ENCODE measurements at regions not wholly inside any gene's neighbourhood (a gene's known extent, or its start where the extent isn't known, plus 50 kb on each side); places are given as distances from the start of the nearest gene placed in this dataset.

DNA sequence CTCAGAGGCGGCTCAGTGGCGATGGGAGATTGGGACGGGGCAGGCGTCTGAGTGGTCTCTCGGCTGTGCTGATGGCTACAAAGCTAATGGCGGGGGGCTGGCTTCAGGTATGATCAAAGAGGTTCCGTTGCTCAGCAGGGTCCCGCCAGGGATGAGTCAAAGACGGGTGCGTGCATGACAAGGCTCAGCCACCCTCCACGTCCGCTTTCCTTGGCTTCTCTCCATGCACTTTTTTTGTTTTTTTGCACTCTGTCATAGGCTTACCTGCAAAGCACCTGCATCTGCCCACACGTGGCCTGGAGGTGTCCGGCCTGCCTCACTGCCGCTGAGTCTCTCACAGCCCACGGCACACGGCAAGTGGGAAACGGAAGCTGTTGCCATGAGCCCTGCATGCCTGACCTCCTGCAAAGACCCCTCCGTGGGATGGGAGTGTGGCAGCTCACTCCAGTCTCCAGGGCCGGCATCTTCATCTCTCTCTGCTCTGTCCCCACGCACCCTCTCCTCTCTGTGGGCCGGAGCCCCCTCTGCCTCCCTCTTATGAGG, 85.5 kb upstream of the ZNF469 start:
- DNase-seq (ENCODE audit: low spot score) = no peak
- no peak for TF ChIP-seq CTCF (IDR thresholded peaks at IDR 0.05)
- Histone ChIP-seq H3K27ac (peak overlapping the region in 1 of 2 donors; percentile 89), H3K4me3 (no peak overlapping the region)

- DNase-seq (ENCODE audit: low spot score) = peak; percentile 87
Observed at GRCh38 chr16:88298181-88298832, 84.5 kb upstream of the ZNF469 start.

GRCh38 chr16:88298833-88299745, 83.7 kb upstream of the ZNF469 start:
- H3K4me3 ChIP-seq = no peak overlapping the region
- TF ChIP-seq CTCF (IDR thresholded peaks at IDR 0.05) = no peak
- peak overlapping the region; percentile 46 to 89 for H3K27ac ChIP-seq
- no peak for DNase-seq (ENCODE audit: low spot score)

More at GRCh38 chr16:88298181-88298832, 84.5 kb upstream of the ZNF469 start:
- TF ChIP-seq CTCF (IDR thresholded peaks at IDR 0.05) = no peak
- H3K4me3 ChIP-seq = no peak overlapping the region
- H3K27ac ChIP-seq = peak overlapping the region; percentile 46 to 89

GRCh38 chr16:88299751-88300462, 82.9 kb upstream of the ZNF469 start:
- H3K4me3 ChIP-seq = no peak overlapping the region
- peak overlapping the region in 1 of 2 donors; percentile 89 for H3K27ac ChIP-seq
- TF ChIP-seq CTCF (IDR thresholded peaks at IDR 0.05) = no peak
- DNase-seq (ENCODE audit: low spot score) = no peak

DNA sequence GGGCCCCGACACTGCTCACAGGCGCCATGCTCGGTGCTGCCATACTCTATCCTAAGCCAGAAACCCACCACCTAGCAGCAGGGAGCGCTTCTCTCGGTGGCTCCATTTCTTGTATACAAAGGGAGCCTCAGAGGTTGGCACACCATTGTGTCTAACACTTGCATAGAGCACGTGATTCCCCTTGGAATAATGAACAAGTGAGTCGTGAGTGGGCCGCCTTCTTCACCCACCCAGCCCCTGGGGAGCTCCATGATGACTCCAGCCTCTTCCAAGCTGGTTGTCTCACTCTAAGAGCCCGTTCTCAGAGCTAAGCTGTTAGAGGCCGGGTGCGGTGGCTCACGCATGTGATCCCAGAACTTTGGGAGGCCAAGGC, 82.3 kb upstream of the ZNF469 start:
- TF ChIP-seq CTCF (IDR thresholded peaks at IDR 0.05) = no peak
- no peak overlapping the region for H3K4me3 ChIP-seq
- DNase-seq (ENCODE audit: low spot score) = no peak
- peak overlapping the region in 1 of 2 donors; percentile 89 for H3K27ac ChIP-seq

DNA sequence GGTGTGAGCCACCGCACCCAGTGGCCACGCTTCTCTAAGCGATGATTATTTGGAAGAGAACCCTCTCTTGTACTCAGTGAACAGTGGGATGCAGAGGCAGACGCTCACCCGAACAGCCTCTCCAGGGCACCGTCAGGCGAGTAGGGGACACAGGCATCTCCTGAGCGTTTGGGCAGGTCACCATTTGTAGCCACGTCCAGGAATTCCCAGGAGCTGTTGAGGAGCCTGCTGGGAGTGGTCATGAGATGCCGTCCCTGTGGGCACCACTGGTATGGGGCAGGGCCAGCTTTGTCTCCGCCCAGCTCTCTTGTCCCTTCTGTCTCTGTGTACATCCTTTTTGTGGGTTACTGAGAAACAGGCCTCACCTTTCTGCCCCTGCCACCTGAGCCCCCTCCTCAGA, 81.3 kb upstream of the ZNF469 start:
- no peak for DNase-seq (ENCODE audit: low spot score)
- peak overlapping the region in 1 of 2 donors; percentile 85 for H3K27ac ChIP-seq
- no peak overlapping the region for H3K4me3 ChIP-seq
- TF ChIP-seq CTCF (IDR thresholded peaks at IDR 0.05) = no peak

Data from coronary artery (tissue), 2 donors.